ENCODE measurements at regions not wholly inside any gene's neighbourhood (a gene's known extent, or its start where the extent isn't known, plus 50 kb on each side); places are given as distances from the start of the nearest gene placed in this dataset.

- no peaks in the 10 kb centered on the region for H3K36me3 ChIP-seq (replicated peaks in 1 of 2; ENCODE audit: control insufficient read depth in 1 of 2, insufficient read depth in 2 of 2, low read length in 2 of 2)
- no peak overlapping the region for H3K4me2 ChIP-seq (ENCODE audit: low read depth, low read length)
- in situ Hi-C loops (cut with HindIII; ENCODE audit: extremely low pct_ligation_motif_present, low pct_unique_long_range_greater_than_20kb) = loop anchor here (25.0 kb wide), 1 partner anchor 1121 kb away; the partner anchor contains the start of gene SLFN12L
- H3K27me3 ChIP-seq (ENCODE audit: control insufficient read depth in 1 of 2, insufficient read depth in 2 of 2, low read length in 2 of 2) = peaks cover 0 to 8% of the 10 kb centered on the region in 2 experiments; a peak in 1 of 5 replicates
- H3K9me3 ChIP-seq (ENCODE audit: low read length) = no peaks in the 10 kb centered on the region
- ChIA-PET POLR2A (no interaction called here), CTCF (ENCODE audit: low intra/inter-chr PET ratio, low total read pairs) (no interaction called here)
- H3K4me1 ChIP-seq (ENCODE audit: insufficient read depth, low read length) = no peaks in the 10 kb centered on the region
- WGBS (ENCODE audit: low lambda C conversion rate) = 15% methylated on average over 2 of the region's 2 CpGs
- H3K79me2 ChIP-seq (ENCODE audit: insufficient read depth, low read length) = no peaks in the 10 kb centered on the region
- H2AFZ ChIP-seq (ENCODE audit: low read length) = no peak overlapping the region
- TF ChIP-seq ZNF12 (CRISPR knock-in tag; IDR thresholded peaks at IDR 0.05) = peak; percentile 67
- TF ChIP-seq ARID5B (CRISPR knock-in tag; IDR thresholded peaks at IDR 0.05) = no peak
- no peak overlapping the region for H3K27ac ChIP-seq (ENCODE audit: extremely low read length, insufficient read depth, low read length)
- no peak overlapping the region for H3K4me3 ChIP-seq (replicated peaks in 1 of 3; ENCODE audit: insufficient read depth in 1 of 3, low read depth in 2 of 3, low read length in 3 of 3)
- DNase-seq (ENCODE audit: low spot score) = no peak
- ATAC-seq = no peak
- H3K9ac ChIP-seq (ENCODE audit: insufficient read depth, low read depth, low read length) = no peak overlapping the region
- no TSS peak for BruUV-seq (replicated peaks)
- no peak for FAIRE-seq
- no peaks in the 10 kb centered on the region for H4K20me1 ChIP-seq (ENCODE audit: insufficient read depth, low read length)
- intact Hi-C loops (cut with micrococcal nuclease; ENCODE audit: unreplicated experiment) = no loop called here
Observed at GRCh38 chr17:34416116-34416515, 53.1 kb upstream of the CCL1 start.

- Histone ChIP-seq H3K4me2 (ENCODE audit: low read depth, low read length) (no peak overlapping the region), H3K36me3 (replicated peaks in 1 of 2; ENCODE audit: control insufficient read depth in 1 of 2, insufficient read depth in 2 of 2, low read length in 2 of 2) (no peaks in the 10 kb centered on the region), H3K4me1 (ENCODE audit: insufficient read depth, low read length) (no peaks in the 10 kb centered on the region), H4K20me1 (ENCODE audit: insufficient read depth, low read length) (no peaks in the 10 kb centered on the region), H3K4me3 (replicated peaks in 1 of 3; ENCODE audit: insufficient read depth in 1 of 3, low read depth in 2 of 3, low read length in 3 of 3) (no peak overlapping the region), H3K9ac (ENCODE audit: insufficient read depth, low read depth, low read length) (no peak overlapping the region), H3K27me3 (ENCODE audit: control insufficient read depth in 1 of 2, insufficient read depth in 2 of 2, low read length in 2 of 2) (peaks cover 0 to 8% of the 10 kb centered on the region in 2 experiments; a peak in 1 of 5 replicates), H3K79me2 (ENCODE audit: insufficient read depth, low read length) (no peaks in the 10 kb centered on the region), H3K27ac (ENCODE audit: extremely low read length, insufficient read depth, low read length) (no peak overlapping the region), H2AFZ (ENCODE audit: low read length) (no peak overlapping the region), H3K9me3 (ENCODE audit: low read length) (no peaks in the 10 kb centered on the region)
- intact Hi-C loops (cut with micrococcal nuclease; ENCODE audit: unreplicated experiment) (no loop called here), in situ Hi-C loops (cut with HindIII; ENCODE audit: extremely low pct_ligation_motif_present, low pct_unique_long_range_greater_than_20kb) (loop anchor here (25.0 kb wide), 1 partner anchor 1123 kb away; the partner anchor contains the start of gene SLFN12L)
- ChIA-PET CTCF (ENCODE audit: low intra/inter-chr PET ratio, low total read pairs) (no interaction called here), POLR2A (no interaction called here)
- 14% methylated on average over 6 of the region's 6 CpGs for WGBS (ENCODE audit: low lambda C conversion rate)
- no peak for ATAC-seq
- TF ChIP-seq MBNL3 (CRISPR knock-in tag; conservative IDR thresholded peaks at IDR 0.05) (no peak), SALL2 (CRISPR knock-in tag; IDR thresholded peaks at IDR 0.05) (no peak), NCOA2 (CRISPR knock-in tag; IDR thresholded peaks at IDR 0.05) (no peak), MED1 (CRISPR knock-in tag; IDR thresholded peaks at IDR 0.05) (no peak), ZNF761 (CRISPR knock-in tag; conservative IDR thresholded peaks at IDR 0.05) (no peak), HHEX (CRISPR knock-in tag; IDR thresholded peaks at IDR 0.05) (no peak), ZNF160 (CRISPR knock-in tag; IDR thresholded peaks at IDR 0.05) (no peak), NFE2L2 (IDR thresholded peaks at IDR 0.05; ENCODE audit: low read length) (no peak), HNRNPL (IDR thresholded peaks at IDR 0.05; ENCODE audit: low read depth, low read length) (no peak), ZNF329 (CRISPR knock-in tag; IDR thresholded peaks at IDR 0.05; ENCODE audit: low read depth) (no peak), CENPX (CRISPR knock-in tag; IDR thresholded peaks at IDR 0.05) (no peak), HOXA5 (CRISPR knock-in tag; IDR thresholded peaks at IDR 0.05) (no peak), HINFP (CRISPR knock-in tag; IDR thresholded peaks at IDR 0.05; ENCODE audit: low read depth) (no peak)
- no peak for DNase-seq (ENCODE audit: low spot score)
- FAIRE-seq = no peak
- BruUV-seq (replicated peaks) = no TSS peak
Observed at GRCh38 chr17:34414339-34414738, 51.3 kb upstream of the CCL1 start.
